Activated CD8-positive, alpha-beta memory T cell treated with anti-CD3 and anti-CD28 coated beads for 24 hours (primary cell): ENCODE measurements at regions not wholly inside any gene's neighbourhood (a gene's known extent, or its start where the extent isn't known, plus 50 kb on each side); places are given as distances from the start of the nearest gene placed in this dataset.

Experiments used
- DNase-seq: peaks from one replicate; pipeline ENCODE4 v3.0.0-alpha.2; 2020

- no peak for DNase-seq
These were observed 131.7 kb downstream of the PSMG1 start for GRCh38 chr21:39051588-39051949.

- no peak for DNase-seq
These were observed 132.2 kb downstream of the PSMG1 start for GRCh38 chr21:39050841-39051587.

- no peak for DNase-seq
These were observed 134.7 kb downstream of the PSMG1 start for GRCh38 chr21:39048574-39048973.

GRCh38 chr21:39048064-39048463 is 135.2 kb downstream of the PSMG1 start:
- DNase-seq = no peak

GRCh38 chr21:39047046-39047445 is 136.2 kb downstream of the PSMG1 start:
- no peak for DNase-seq

- DNase-seq = no peak
These were observed 136.9 kb downstream of the PSMG1 start for GRCh38 chr21:39046236-39046916.

GRCh38 chr21:39041816-39042215 is 141.4 kb downstream of the PSMG1 start:
- DNase-seq = no peak

- DNase-seq = no peak
These were observed 142.6 kb downstream of the PSMG1 start for GRCh38 chr21:39040494-39041110.

- DNase-seq = no peak
These were observed 145.3 kb downstream of the PSMG1 start for GRCh38 chr21:39037807-39038405.

GRCh38 chr21:39036581-39036980 is 146.7 kb downstream of the PSMG1 start:
- DNase-seq = no peak

GRCh38 chr21:39034590-39035536 is 148.4 kb downstream of the PSMG1 start:
- DNase-seq = no peak

- no peak for DNase-seq
These were observed 149.2 kb downstream of the PSMG1 start for GRCh38 chr21:39033878-39034589.

- DNase-seq = no peak
These were observed 153.1 kb downstream of the PSMG1 start for GRCh38 chr21:39029900-39030884.

- no peak for DNase-seq
These were observed 154.0 kb downstream of the PSMG1 start for GRCh38 chr21:39029086-39029755.

- DNase-seq = no peak
These were observed 158.1 kb downstream of the PSMG1 start for GRCh38 chr21:39025198-39025597.

GRCh38 chr21:39024538-39024937 is 158.7 kb downstream of the PSMG1 start:
- no peak for DNase-seq

- no peak for DNase-seq
These were observed 160.2 kb downstream of the PSMG1 start for GRCh38 chr21:39022863-39023693.

- no peak for DNase-seq
These were observed 160.8 kb downstream of the PSMG1 start for GRCh38 chr21:39022466-39022862.

- DNase-seq = no peak
These were observed 161.2 kb downstream of the PSMG1 start for GRCh38 chr21:39022035-39022434.
